PC-9 (cell line): ENCODE measurements at regions not wholly inside any gene's neighbourhood (a gene's known extent, or its start where the extent isn't known, plus 50 kb on each side); places are given as distances from the start of the nearest gene placed in this dataset.

Experiments
- EZH2 ChIP-seq: fragments of 200-600 bp; sonication (generic); IDR thresholded peaks from 2 replicates; pipeline ENCODE4 v1.8.0; 2017; ENCODE audit warnings: antibody characterized with exemption, low read depth
- TF ChIP-seq, protein P1 (sequence below): fragments of 200-600 bp; sonication (generic); conservative IDR thresholded peaks from 2 replicates; pipeline ENCODE4 v1.6.1; 2017; ENCODE audit warnings: mixed run types, antibody characterized with exemption, mild to moderate bottlenecking, moderate library complexity

GRCh38 chr1:143718524-143718923, 253.3 kb downstream of the FAM72C start:
- TF ChIP-seq, protein P1, sequence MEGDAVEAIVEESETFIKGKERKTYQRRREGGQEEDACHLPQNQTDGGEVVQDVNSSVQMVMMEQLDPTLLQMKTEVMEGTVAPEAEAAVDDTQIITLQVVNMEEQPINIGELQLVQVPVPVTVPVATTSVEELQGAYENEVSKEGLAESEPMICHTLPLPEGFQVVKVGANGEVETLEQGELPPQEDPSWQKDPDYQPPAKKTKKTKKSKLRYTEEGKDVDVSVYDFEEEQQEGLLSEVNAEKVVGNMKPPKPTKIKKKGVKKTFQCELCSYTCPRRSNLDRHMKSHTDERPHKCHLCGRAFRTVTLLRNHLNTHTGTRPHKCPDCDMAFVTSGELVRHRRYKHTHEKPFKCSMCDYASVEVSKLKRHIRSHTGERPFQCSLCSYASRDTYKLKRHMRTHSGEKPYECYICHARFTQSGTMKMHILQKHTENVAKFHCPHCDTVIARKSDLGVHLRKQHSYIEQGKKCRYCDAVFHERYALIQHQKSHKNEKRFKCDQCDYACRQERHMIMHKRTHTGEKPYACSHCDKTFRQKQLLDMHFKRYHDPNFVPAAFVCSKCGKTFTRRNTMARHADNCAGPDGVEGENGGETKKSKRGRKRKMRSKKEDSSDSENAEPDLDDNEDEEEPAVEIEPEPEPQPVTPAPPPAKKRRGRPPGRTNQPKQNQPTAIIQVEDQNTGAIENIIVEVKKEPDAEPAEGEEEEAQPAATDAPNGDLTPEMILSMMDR = no peak
- TF ChIP-seq EZH2 = no peak
